Aorta (tissue), 5 donors: ENCODE measurements at regions not wholly inside any gene's neighbourhood (a gene's known extent, or its start where the extent isn't known, plus 50 kb on each side); places are given as distances from the start of the nearest gene placed in this dataset.
"Not testable (repeated sequence)": the region's sequence is repeated elsewhere in the genome, so short reads cannot be mapped to it uniquely, and the experiment has no call there.

Source experiments
- ATAC-seq: fragments of 200-7000 bp; cut with Tn5 transposase; one replicate; pipeline ENCODE4 v1.9.1; 2022; ENCODE audit warnings: moderate library complexity; ENCODE audit not compliant: low FRiP score
- DNase-seq, 2 donors: peaks; one replicate each; pipeline ENCODE4 v3.0.0-alpha.2; 2020
- H3K27ac ChIP-seq, 2 donors: one replicate each; pipeline ENCODE4 v1.5.1; 2013; ENCODE audit warnings: low read length in 2 of 2, mild to moderate bottlenecking in 2 of 2, moderate library complexity in 2 of 2, control low read depth in 1 of 2, inconsistent platforms in 1 of 2, low read depth in 1 of 2
- H3K27me3 ChIP-seq, 2 donors: one replicate each; pipeline ENCODE4 v1.6.1; 2013; ENCODE audit warnings: control low read depth in 1 of 2, low read length in 1 of 2, mild to moderate bottlenecking in 1 of 2, moderate library complexity in 1 of 2; ENCODE audit not compliant: insufficient read depth in 2 of 2, control insufficient read depth in 1 of 2
- H3K36me3 ChIP-seq, 2 donors: one replicate each; pipeline ENCODE4 v1.6.1; 2013; ENCODE audit warnings: control low read depth in 1 of 2, low read length in 1 of 2, mild to moderate bottlenecking in 1 of 2; ENCODE audit not compliant: insufficient read depth in 2 of 2, control insufficient read depth in 1 of 2
- H3K4me1 ChIP-seq, 2 donors: one replicate each; pipeline ENCODE4 v1.6.1; 2013; ENCODE audit warnings: low read length in 2 of 2, control low read depth in 1 of 2, mild to moderate bottlenecking in 1 of 2, moderate library complexity in 1 of 2; ENCODE audit not compliant: insufficient read depth in 2 of 2, control insufficient read depth in 1 of 2
- H3K4me3 ChIP-seq, 2 donors: one replicate each; pipeline ENCODE4 v1.5.1; 2013; ENCODE audit warnings: low read length in 2 of 2, control low read depth in 1 of 2, mild to moderate bottlenecking in 1 of 2
- H3K9me3 ChIP-seq: one replicate; pipeline ENCODE4 v1.6.1; 2013; ENCODE audit warnings: mild to moderate bottlenecking, low read length; ENCODE audit not compliant: control insufficient read depth
- WGBS, 2 donors: extraction: QIAGEN DNeasy Blood & Tissue Kit; methylation state at CpG; one replicate each; pipeline ENCODE4 v1.1.7; 2013; 5-methylcytosine and 5-hydroxymethylcytosine counted together
- intact Hi-C, 2 donors: fragments of 100-400 bp; cut with DNase I; formaldehyde crosslinking; loops; one replicate each; pipeline versions ENCODE4 v1.14.2 to v1.15.0; 2022
- donor health status: healthy with polysubstance abuse.
- donor health status: Bipolar disorder and iron deficiency.
- donor health status: DM: no; HTN: no; CAD: no.
- donor health status: DM: no; HTN: no; CAD: no.
- donor health status: DM: yes; HTN: yes; CAD: no.

DNA sequence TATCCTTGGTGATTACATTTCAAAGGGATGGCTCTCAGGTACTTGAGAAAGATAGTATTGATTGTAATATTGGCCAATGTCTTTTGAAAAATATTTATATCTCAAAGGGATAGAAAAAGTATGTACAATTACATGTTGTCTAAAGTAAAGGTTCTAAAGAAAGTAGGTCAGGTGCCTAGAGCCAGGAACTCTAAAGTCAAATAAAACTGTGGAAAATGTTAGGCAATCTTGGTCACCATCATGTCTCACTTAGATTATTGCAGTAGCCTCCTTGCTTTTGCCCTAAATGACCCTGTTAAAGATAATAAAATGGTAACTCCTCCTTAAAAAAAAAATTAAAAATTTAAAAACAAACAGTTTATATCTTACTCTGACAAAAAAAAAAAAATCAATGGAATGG, 198.5 kb upstream of the ARPP21 start:
- H3K36me3 ChIP-seq: no peaks in the 10 kb centered on the region
- H3K4me3 ChIP-seq: no peak overlapping the region
- peaks cover 1% of the 10 kb centered on the region for H3K9me3 ChIP-seq
- intact Hi-C loops: no loop called here
- H3K27me3 ChIP-seq: peaks cover 0 to 2% of the 10 kb centered on the region in 2 donors
- DNase-seq (no peak), ATAC-seq (no peak)
- no peak overlapping the region for H3K27ac ChIP-seq
- no peaks in the 10 kb centered on the region for H3K4me1 ChIP-seq

- intact Hi-C loops: no loop called here
- peaks cover 1% of the 10 kb centered on the region for H3K9me3 ChIP-seq
- H3K36me3 ChIP-seq: no peaks in the 10 kb centered on the region
- no peak overlapping the region for H3K27ac ChIP-seq
- peaks cover 0 to 2% of the 10 kb centered on the region in 2 donors for H3K27me3 ChIP-seq
- H3K4me1 ChIP-seq: no peaks in the 10 kb centered on the region
- no peak for DNase-seq
- no peak overlapping the region for H3K4me3 ChIP-seq
- no peak for ATAC-seq
- WGBS, 2 donors: 93 to 96% methylated on average over 2 of the region's 2 CpGs
These were observed 192.4 kb upstream of the ARPP21 start for GRCh38 chr3:35446896-35447295.

DNA sequence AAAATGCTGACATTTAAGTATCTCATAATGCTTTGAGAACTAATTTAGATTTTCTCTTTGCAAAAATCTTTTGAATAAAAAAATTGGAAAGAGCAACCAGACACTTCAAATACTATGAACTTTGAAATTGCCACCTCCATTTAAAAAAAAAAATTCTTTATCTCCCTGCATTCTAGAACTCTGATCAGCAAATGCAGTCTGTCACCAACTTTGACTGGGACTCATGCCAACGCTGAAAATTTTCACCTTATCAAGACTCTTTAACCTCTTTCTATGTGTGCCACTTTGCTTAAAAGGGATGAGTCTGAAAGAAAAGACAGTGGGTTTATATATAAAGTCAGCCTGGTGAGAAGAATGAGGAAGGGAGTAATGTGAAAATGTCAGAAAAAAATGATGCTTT, 191.2 kb upstream of the ARPP21 start:
- ATAC-seq: no peak
- WGBS, 2 donors: 4 to 13% methylated on average over 1 of the region's 1 CpG
- no peak overlapping the region for H3K27ac ChIP-seq

GRCh38 chr3:35448681-35449080, 190.6 kb upstream of the ARPP21 start:
- H3K9me3 ChIP-seq: peaks cover 1% of the 10 kb centered on the region
- no peaks in the 10 kb centered on the region for H3K36me3 ChIP-seq
- DNase-seq (no peak), ATAC-seq (no peak)
- WGBS, 2 donors: 86 to 90% methylated on average over 1 of the region's 1 CpG
- intact Hi-C loops: no loop called here
- H3K4me1 ChIP-seq: no peaks in the 10 kb centered on the region
- no peak overlapping the region for H3K4me3 ChIP-seq
- H3K27me3 ChIP-seq: no peaks in the 10 kb centered on the region
- H3K27ac ChIP-seq: no peak overlapping the region

More for the DNA sequence above, 191.2 kb upstream of the ARPP21 start:
- Histone ChIP-seq H3K4me3 (no peak overlapping the region), H3K4me1 (no peaks in the 10 kb centered on the region), H3K27me3 (no peaks in the 10 kb centered on the region), H3K36me3 (no peaks in the 10 kb centered on the region), H3K9me3 (peaks cover 1% of the 10 kb centered on the region)
- intact Hi-C loops: no loop called here
- DNase-seq: no peak

GRCh38 chr3:35454819-35455218, 184.5 kb upstream of the ARPP21 start:
- ATAC-seq: not testable (repeated sequence)
- WGBS, 2 donors: 94% methylated on average over 9 of the region's 9 CpGs

DNA sequence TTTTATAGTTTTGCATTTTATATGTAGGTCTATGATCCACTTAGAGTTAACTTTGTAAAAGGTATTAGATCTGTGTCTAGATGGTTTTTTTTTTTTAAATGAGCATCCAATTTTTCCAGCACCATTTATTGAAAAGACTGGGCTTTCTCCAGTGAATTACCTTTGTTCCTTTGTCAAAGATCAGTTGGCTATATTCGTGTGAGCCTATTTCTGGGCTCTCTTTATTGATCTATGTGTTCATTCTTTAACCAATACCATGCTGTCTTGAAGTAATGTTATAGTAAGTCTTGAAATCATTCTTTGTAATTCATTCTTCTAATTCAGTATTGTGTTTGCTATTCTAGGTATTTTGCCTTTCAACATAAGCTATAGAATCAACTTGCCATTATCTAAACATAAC, 165.4 kb upstream of the ARPP21 start:
- ATAC-seq (no peak), DNase-seq (no peak)
- Histone ChIP-seq H3K27me3 (no peaks in the 10 kb centered on the region), H3K9me3 (no peaks in the 10 kb centered on the region), H3K4me1 (peaks cover 0 to 2% of the 10 kb centered on the region in 2 donors), H3K4me3 (no peak overlapping the region), H3K27ac (no peak overlapping the region), H3K36me3 (no peaks in the 10 kb centered on the region)
- intact Hi-C loops: no loop called here
- WGBS, 2 donors: 43 to 47% methylated on average over 1 of the region's 1 CpG

More at GRCh38 chr3:35454819-35455218, 184.5 kb upstream of the ARPP21 start:
- peak in 1 of 2 donors; percentile 46 for DNase-seq
- H3K9me3 ChIP-seq, H3K27me3 ChIP-seq, intact Hi-C loops, H3K4me1 ChIP-seq, H3K4me3 ChIP-seq, H3K36me3 ChIP-seq, H3K27ac ChIP-seq: not testable (repeated sequence)

DNA sequence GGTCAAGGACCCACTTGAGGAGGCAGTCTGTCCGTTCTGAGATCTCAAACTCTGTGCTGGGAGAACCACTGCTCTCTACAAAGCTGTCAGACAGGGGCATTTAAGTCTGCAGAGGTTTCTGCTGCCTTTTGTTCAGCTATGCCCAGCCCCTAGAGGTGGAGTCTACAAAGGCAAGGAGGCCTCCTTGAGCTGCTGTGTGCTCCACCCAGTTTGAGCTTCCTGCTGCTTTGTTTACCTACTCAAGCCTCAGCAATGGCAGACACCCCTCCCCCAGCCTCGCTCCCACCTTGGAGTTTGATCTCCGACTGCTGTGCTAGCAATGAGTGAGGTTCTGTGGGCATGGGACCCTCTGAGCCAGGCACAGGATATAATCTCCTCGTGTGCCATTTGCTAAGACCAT, 156.8 kb upstream of the ARPP21 start:
- intact Hi-C loops, H3K4me3 ChIP-seq, H3K9me3 ChIP-seq, DNase-seq, ATAC-seq, H3K4me1 ChIP-seq, H3K27me3 ChIP-seq, H3K27ac ChIP-seq, H3K36me3 ChIP-seq: not testable (repeated sequence)
- whole genome bisulfite sequencing, 2 donors: 86 to 93% methylated on average over 4 of the region's 4 CpGs

DNA sequence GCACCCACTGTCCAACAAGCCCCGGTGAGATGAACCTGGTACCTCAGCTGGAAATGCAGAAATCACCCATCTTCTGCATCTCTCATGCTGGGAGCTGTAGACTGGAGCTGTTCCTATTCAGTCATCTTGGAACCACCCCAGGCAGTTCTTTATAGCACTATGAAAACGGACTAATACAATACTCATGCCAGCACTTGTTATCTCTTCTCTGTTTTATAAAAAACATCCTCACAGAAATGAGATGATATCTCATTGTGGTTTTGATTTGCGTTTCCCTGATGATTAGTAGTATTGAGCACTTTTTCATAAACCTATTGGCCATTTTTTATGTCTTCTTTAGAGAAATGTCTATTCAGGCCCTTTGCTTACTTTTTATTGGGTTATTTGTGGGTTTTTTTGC, 156.2 kb upstream of the ARPP21 start:
- no peak overlapping the region for H3K4me3 ChIP-seq
- no peaks in the 10 kb centered on the region for H3K27me3 ChIP-seq
- H3K27ac ChIP-seq: no peak overlapping the region
- no peaks in the 10 kb centered on the region for H3K36me3 ChIP-seq
- H3K9me3 ChIP-seq: no peaks in the 10 kb centered on the region
- 37 to 44% methylated on average over 3 of the region's 3 CpGs for WGBS, 2 donors
- intact Hi-C loops: no loop called here
- DNase-seq (no peak), ATAC-seq (no peak)
- no peaks in the 10 kb centered on the region for H3K4me1 ChIP-seq

DNA sequence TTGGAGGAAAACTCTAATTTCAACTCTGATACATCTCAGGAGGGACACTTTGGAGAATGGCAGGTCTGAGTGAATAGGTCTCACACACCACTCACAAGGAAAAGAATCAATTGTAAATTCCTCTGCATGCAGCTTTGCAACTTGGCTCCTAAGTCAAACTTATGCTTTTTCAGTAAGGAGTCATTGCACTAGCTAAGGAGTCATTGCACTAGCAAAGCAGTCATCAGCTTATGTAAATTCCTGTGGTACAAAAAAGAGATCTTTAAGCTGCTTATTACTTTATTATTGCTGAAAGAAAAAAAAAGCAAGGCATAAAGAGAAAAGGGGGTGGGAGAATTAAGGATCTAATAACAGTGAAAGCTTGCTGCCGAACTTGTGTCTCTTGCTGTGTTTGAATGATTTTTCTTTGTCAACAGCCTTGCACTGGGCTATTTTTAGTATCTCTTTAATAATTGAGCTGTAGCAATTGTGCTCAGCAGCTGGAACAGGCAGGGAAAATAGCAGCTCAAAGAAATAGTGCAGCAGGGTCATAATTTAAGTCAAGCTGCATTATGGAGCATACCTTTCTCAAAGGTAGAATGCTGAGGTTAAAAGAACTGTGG, 154.3 kb upstream of the ARPP21 start:
- Histone ChIP-seq H3K27me3 (no peaks in the 10 kb centered on the region), H3K36me3 (no peaks in the 10 kb centered on the region), H3K4me1 (no peaks in the 10 kb centered on the region), H3K4me3 (no peak overlapping the region), H3K9me3 (no peaks in the 10 kb centered on the region), H3K27ac (no peak overlapping the region)
- no peak for DNase-seq
- intact Hi-C loops: no loop called here
- WGBS, 2 donors: 21 to 27% methylated on average over 1 of the region's 1 CpG
- no peak for ATAC-seq
